GM13976 (cell line): ENCODE measurements at regions not wholly inside any gene's neighbourhood (a gene's known extent, or its start where the extent isn't known, plus 50 kb on each side); places are given as distances from the start of the nearest gene placed in this dataset.

ENCODE experiments used
- DNase-seq: peaks from one replicate; pipeline ENCODE4 v3.0.0; 2012; ENCODE audit warnings: low spot score
- in situ Hi-C: fragments of 300-500 bp; cut with MboI; formaldehyde crosslinking; loops from one replicate; pipeline ENCODE4 v1.12.0; 2022; ENCODE audit warnings: low sequenced_read_pairs, mixed read lengths, inconsistent platforms; ENCODE audit not compliant: unreplicated experiment
- TF ChIP-seq, protein P1 (sequence below): IDR thresholded peaks from 2 replicates; pipeline ENCODE4 v1.5.1; 2012; ENCODE audit warnings: borderline replicate concordance, mild to moderate bottlenecking; ENCODE audit not compliant: insufficient read depth; ENCODE audit errors: extremely low read depth, missing control alignments, control extremely low read depth

DNA sequence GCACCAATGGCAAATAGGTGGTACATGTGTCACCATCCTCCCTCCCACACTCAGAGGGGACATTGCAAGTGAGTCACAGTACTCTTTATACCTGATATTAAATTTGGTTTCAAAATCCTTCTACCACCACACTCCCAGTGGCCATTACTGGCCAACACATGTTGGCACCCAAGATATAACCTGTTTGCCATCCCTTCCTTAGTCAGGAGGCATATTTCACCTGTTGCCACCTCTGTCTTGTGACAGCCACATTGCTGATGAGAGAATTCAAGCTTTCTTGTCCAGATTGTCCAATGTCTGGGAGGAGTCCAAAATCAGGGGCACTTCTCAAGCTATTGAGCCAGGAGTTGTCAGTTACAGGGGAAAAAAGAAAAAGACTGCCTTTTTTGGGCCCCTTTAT, 80.2 kb upstream of the WWC1 start:
- DNase-seq: no peak
- TF ChIP-seq, protein P1, sequence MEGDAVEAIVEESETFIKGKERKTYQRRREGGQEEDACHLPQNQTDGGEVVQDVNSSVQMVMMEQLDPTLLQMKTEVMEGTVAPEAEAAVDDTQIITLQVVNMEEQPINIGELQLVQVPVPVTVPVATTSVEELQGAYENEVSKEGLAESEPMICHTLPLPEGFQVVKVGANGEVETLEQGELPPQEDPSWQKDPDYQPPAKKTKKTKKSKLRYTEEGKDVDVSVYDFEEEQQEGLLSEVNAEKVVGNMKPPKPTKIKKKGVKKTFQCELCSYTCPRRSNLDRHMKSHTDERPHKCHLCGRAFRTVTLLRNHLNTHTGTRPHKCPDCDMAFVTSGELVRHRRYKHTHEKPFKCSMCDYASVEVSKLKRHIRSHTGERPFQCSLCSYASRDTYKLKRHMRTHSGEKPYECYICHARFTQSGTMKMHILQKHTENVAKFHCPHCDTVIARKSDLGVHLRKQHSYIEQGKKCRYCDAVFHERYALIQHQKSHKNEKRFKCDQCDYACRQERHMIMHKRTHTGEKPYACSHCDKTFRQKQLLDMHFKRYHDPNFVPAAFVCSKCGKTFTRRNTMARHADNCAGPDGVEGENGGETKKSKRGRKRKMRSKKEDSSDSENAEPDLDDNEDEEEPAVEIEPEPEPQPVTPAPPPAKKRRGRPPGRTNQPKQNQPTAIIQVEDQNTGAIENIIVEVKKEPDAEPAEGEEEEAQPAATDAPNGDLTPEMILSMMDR: no peak
- in situ Hi-C loops: loop anchor here (10.0 kb wide), 1 partner anchor 486 kb away; no protein-coding TSS in a partner anchor

- in situ Hi-C loops: loop anchor here (10.0 kb wide), 1 partner anchor 487 kb away; no protein-coding TSS in a partner anchor
- DNase-seq: no peak
- TF ChIP-seq, protein P1: no peak
These were observed 79.5 kb upstream of the WWC1 start for GRCh38 chr5:168211936-168212335.

DNA sequence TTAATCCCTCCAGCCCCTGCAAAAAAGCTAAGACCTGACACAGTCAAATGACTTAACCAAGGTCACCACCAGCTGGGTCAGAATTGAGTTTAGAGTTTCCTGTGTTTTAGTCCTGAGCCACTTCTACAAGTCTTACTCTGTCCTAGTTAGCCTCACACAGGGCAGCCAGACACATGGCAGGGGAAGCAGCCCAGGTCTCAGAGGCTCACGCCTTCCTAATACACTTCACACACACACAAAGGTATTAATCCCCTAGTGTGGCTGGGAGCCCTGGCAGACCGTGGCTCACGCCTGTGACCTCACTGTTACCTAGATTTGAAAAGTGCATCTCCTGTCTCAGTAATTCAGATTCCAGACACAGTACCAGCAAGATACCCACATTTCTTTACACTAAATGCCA, 77.4 kb upstream of the WWC1 start:
- TF ChIP-seq, protein P1: no peak
- in situ Hi-C loops: loop anchor here (10.0 kb wide), 1 partner anchor 489 kb away; no protein-coding TSS in a partner anchor
- no peak for DNase-seq

- TF ChIP-seq, protein P1: no peak
- no peak for DNase-seq
- in situ Hi-C loops: loop anchor here (10.0 kb wide), 1 partner anchor 490 kb away; no protein-coding TSS in a partner anchor
These were observed 76.6 kb upstream of the WWC1 start for GRCh38 chr5:168214886-168215285.

DNA sequence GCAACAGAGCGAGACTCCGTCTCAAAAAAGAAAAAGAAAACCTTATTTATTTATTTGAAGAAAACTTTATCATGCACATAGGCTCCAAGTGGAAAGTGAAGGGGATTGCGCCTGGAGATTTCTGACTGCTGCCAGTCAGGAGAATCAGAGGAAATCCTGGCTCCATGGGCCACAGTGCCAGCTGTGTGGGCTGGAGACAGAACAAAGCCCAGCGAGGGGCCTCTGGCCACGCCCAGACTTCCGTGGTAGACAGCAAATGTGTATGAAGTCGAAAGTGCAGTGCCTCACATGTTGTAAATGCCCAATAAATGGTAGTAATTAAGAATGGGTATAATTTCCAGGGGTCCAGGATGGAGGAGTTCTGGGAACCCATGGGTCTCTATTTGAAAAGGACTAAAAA, 75.8 kb upstream of the WWC1 start:
- TF ChIP-seq, protein P1: no peak
- DNase-seq: no peak
- in situ Hi-C loops: loop anchor here (10.0 kb wide), 1 partner anchor 491 kb away; no protein-coding TSS in a partner anchor

- DNase-seq: no peak
- in situ Hi-C loops: loop anchor here (10.0 kb wide), 1 partner anchor 492 kb away; no protein-coding TSS in a partner anchor
- TF ChIP-seq, protein P1: no peak
These were observed 74.5 kb upstream of the WWC1 start for GRCh38 chr5:168216989-168217388.
